Endodermal cell (in vitro differentiated cells): ENCODE measurements at regions not wholly inside any gene's neighbourhood (a gene's known extent, or its start where the extent isn't known, plus 50 kb on each side); places are given as distances from the start of the nearest gene placed in this dataset.
A peak's percentile ranks its signal among the peaks of the same experiment; 100 is the strongest.

Experiments
- DNase-seq: peaks from one replicate; pipeline ENCODE4 v3.0.0-alpha.2; 2017
- H3K27ac ChIP-seq: 2 replicates; pipeline ENCODE4 v1.5.1; 2013; ENCODE audit warnings: mild to moderate bottlenecking, low read depth, low read length, moderate library complexity
- H3K27me3 ChIP-seq: 2 replicates; pipeline ENCODE4 v1.6.1; 2013; ENCODE audit warnings: mild to moderate bottlenecking, low read length, moderate library complexity; ENCODE audit not compliant: insufficient read depth, control insufficient read depth, poor library complexity, severe bottlenecking
- H3K36me3 ChIP-seq: 2 replicates; pipeline ENCODE4 v1.7.0; 2013; ENCODE audit warnings: mild to moderate bottlenecking, low read length, moderate library complexity; ENCODE audit not compliant: control insufficient read depth, insufficient read depth
- H3K4me1 ChIP-seq: one replicate; pipeline ENCODE4 v1.7.0; 2013; ENCODE audit warnings: low read length; ENCODE audit not compliant: control insufficient read depth, insufficient read depth
- H3K4me3 ChIP-seq: 2 replicates; pipeline ENCODE4 v1.5.1; 2013; ENCODE audit warnings: mild to moderate bottlenecking, low read length, moderate library complexity
- H3K9ac ChIP-seq: 2 replicates; pipeline ENCODE4 v1.6.1; 2013; ENCODE audit warnings: mild to moderate bottlenecking, low read length, moderate library complexity; ENCODE audit not compliant: poor library complexity, severe bottlenecking; ENCODE audit errors: extremely low read depth
- H3K9me3 ChIP-seq: 2 replicates; pipeline ENCODE4 v1.6.1; 2013; ENCODE audit warnings: mild to moderate bottlenecking, low read length, moderate library complexity; ENCODE audit not compliant: control insufficient read depth
- H3K27ac Mint-ChIP-seq: 2 replicates; pipeline ENCODE4 v1.8.0; 2020; ENCODE audit warnings: mixed read lengths
- H3K27me3 Mint-ChIP-seq: 2 replicates; pipeline ENCODE4 v1.8.0; 2021; ENCODE audit warnings: mild to moderate bottlenecking, mixed read lengths; ENCODE audit not compliant: insufficient read depth
- H3K36me3 Mint-ChIP-seq: 2 replicates; pipeline ENCODE4 v1.8.0; 2020; ENCODE audit warnings: low read depth, mixed read lengths
- H3K4me1 Mint-ChIP-seq: 2 replicates; pipeline ENCODE4 v1.8.0; 2020; ENCODE audit warnings: mixed read lengths
- H3K4me3 Mint-ChIP-seq: 2 replicates; pipeline ENCODE4 v1.8.0; 2020; ENCODE audit warnings: mild to moderate bottlenecking, moderate library complexity, mixed read lengths
- H3K9me3 Mint-ChIP-seq: 2 replicates; pipeline ENCODE4 v1.8.0; 2020; ENCODE audit warnings: mild to moderate bottlenecking, mixed read lengths
- CTCF ChIP-seq: fragments of 200-600 bp; sonication (generic); conservative IDR thresholded peaks from 2 replicates; pipeline ENCODE4 v1.5.0; 2021; ENCODE audit warnings: antibody characterized with exemption, mild to moderate bottlenecking
- WGBS, 2 experiments: methylation state at CpG; one replicate each; pipeline versions ENCODE4 v1.1.5 to v1.1.7; 2013; ENCODE audit warnings: missing lambda C conversion rate in 2 of 2, mixed read lengths in 1 of 2; ENCODE audit not compliant: insufficient coverage in 1 of 2, insufficient read length in 1 of 2; 5-methylcytosine and 5-hydroxymethylcytosine counted together

- 81 to 100% methylated on average over 2 to 4 of the region's 4 CpGs for WGBS, 2 experiments
- no peak overlapping the region for H3K4me3 Mint-ChIP-seq
- H3K9ac ChIP-seq: no peak overlapping the region
- no peaks in the 10 kb centered on the region for H3K36me3 Mint-ChIP-seq
- no peaks in the 10 kb centered on the region for H3K36me3 ChIP-seq
- no peaks in the 10 kb centered on the region for H3K9me3 ChIP-seq
- H3K27ac Mint-ChIP-seq: no peak overlapping the region
- no peaks in the 10 kb centered on the region for H3K27me3 ChIP-seq
- no peak for DNase-seq
- H3K27me3 Mint-ChIP-seq: peaks cover 5% of the 10 kb centered on the region
- no peak overlapping the region for H3K27ac ChIP-seq
- H3K4me1 Mint-ChIP-seq: no peaks in the 10 kb centered on the region
- no peak for TF ChIP-seq CTCF
- no peaks in the 10 kb centered on the region for H3K4me1 ChIP-seq
- no peak overlapping the region for H3K4me3 ChIP-seq
- no peaks in the 10 kb centered on the region for H3K9me3 Mint-ChIP-seq
These were observed 384.2 kb upstream of the ZNF507 start for GRCh38 chr19:31961191-31961590.

GRCh38 chr19:31961667-31962066 lies 383.7 kb upstream of the ZNF507 start:
- no peaks in the 10 kb centered on the region for H3K4me1 Mint-ChIP-seq
- H3K27ac Mint-ChIP-seq: no peak overlapping the region
- peaks cover 5% of the 10 kb centered on the region for H3K27me3 Mint-ChIP-seq
- Histone ChIP-seq H3K27me3 (no peaks in the 10 kb centered on the region), H3K4me1 (no peaks in the 10 kb centered on the region), H3K27ac (no peak overlapping the region), H3K9ac (no peak overlapping the region), H3K9me3 (no peaks in the 10 kb centered on the region), H3K4me3 (no peak overlapping the region), H3K36me3 (no peaks in the 10 kb centered on the region)
- H3K36me3 Mint-ChIP-seq: no peaks in the 10 kb centered on the region
- TF ChIP-seq CTCF: no peak
- 99 to 100% methylated on average over 3 of the region's 3 CpGs for WGBS, 2 experiments
- no peaks in the 10 kb centered on the region for H3K9me3 Mint-ChIP-seq
- DNase-seq: no peak
- no peak overlapping the region for H3K4me3 Mint-ChIP-seq

- no peak overlapping the region for H3K27ac Mint-ChIP-seq
- no peaks in the 10 kb centered on the region for H3K9me3 ChIP-seq
- no peaks in the 10 kb centered on the region for H3K4me1 Mint-ChIP-seq
- 81 to 90% methylated on average over 2 to 5 of the region's 5 CpGs for WGBS, 2 experiments
- H3K4me3 Mint-ChIP-seq: no peak overlapping the region
- TF ChIP-seq CTCF: no peak
- H3K4me3 ChIP-seq: no peak overlapping the region
- H3K9me3 Mint-ChIP-seq: no peaks in the 10 kb centered on the region
- no peaks in the 10 kb centered on the region for H3K36me3 ChIP-seq
- H3K27ac ChIP-seq: peak overlapping the region; percentile 61
- no peaks in the 10 kb centered on the region for H3K27me3 ChIP-seq
- H3K9ac ChIP-seq: no peak overlapping the region
- H3K36me3 Mint-ChIP-seq: no peaks in the 10 kb centered on the region
- H3K27me3 Mint-ChIP-seq: peaks cover 3% of the 10 kb centered on the region
- H3K4me1 ChIP-seq: no peaks in the 10 kb centered on the region
- no peak for DNase-seq
These were observed 382.8 kb upstream of the ZNF507 start for GRCh38 chr19:31962561-31962996.
